ENCODE measurements at regions not wholly inside any gene's neighbourhood (a gene's known extent, or its start where the extent isn't known, plus 50 kb on each side); places are given as distances from the start of the nearest gene placed in this dataset.
A peak's percentile ranks its signal among the peaks of the same experiment; 100 is the strongest.

GRCh38 chr1:102434421-102434820 lies 437.7 kb upstream of the OLFM3 start:
- DNase-seq (ENCODE audit: low read depth in 6 of 9, low spot score in 9 of 9): peak in 4 of 9 donors; percentile 2 to 26 (median 16)
- WGBS: 73% methylated on average over 4 of the region's 4 CpGs
- H3K27me3 ChIP-seq (ENCODE audit: control insufficient read depth in 2 of 2, insufficient read depth in 1 of 2, low read length in 1 of 2): no peaks in the 10 kb centered on the region
- H3K4me3 ChIP-seq (ENCODE audit: low read length in 2 of 2): no peak overlapping the region
- no peaks in the 10 kb centered on the region for H3K9me3 ChIP-seq (ENCODE audit: control insufficient read depth in 2 of 2, insufficient read depth in 1 of 2, low read length in 1 of 2)
- no peak overlapping the region for H3K27ac ChIP-seq (ENCODE audit: low read depth in 1 of 2, low read length in 1 of 2)
- H3K4me1 ChIP-seq (ENCODE audit: control insufficient read depth in 2 of 2, insufficient read depth in 2 of 2, low read length in 2 of 2): no peaks in the 10 kb centered on the region
- no peaks in the 10 kb centered on the region for H3K36me3 ChIP-seq (ENCODE audit: control insufficient read depth in 2 of 2, insufficient read depth in 2 of 2, low read length in 1 of 2)

GRCh38 chr1:102431253-102431652 lies 434.5 kb upstream of the OLFM3 start:
- Histone ChIP-seq H3K9me3 (ENCODE audit: control insufficient read depth in 2 of 2, insufficient read depth in 1 of 2, low read length in 1 of 2) (no peaks in the 10 kb centered on the region), H3K4me3 (ENCODE audit: low read length in 2 of 2) (no peak overlapping the region), H3K27ac (ENCODE audit: low read depth in 1 of 2, low read length in 1 of 2) (no peak overlapping the region), H3K4me1 (ENCODE audit: control insufficient read depth in 2 of 2, insufficient read depth in 2 of 2, low read length in 2 of 2) (no peaks in the 10 kb centered on the region), H3K27me3 (ENCODE audit: control insufficient read depth in 2 of 2, insufficient read depth in 1 of 2, low read length in 1 of 2) (no peaks in the 10 kb centered on the region), H3K36me3 (ENCODE audit: control insufficient read depth in 2 of 2, insufficient read depth in 2 of 2, low read length in 1 of 2) (no peaks in the 10 kb centered on the region)
- WGBS: 93% methylated on average over 1 of the region's 1 CpG
- no peak for DNase-seq (ENCODE audit: low read depth in 6 of 9, low spot score in 9 of 9)

DNA sequence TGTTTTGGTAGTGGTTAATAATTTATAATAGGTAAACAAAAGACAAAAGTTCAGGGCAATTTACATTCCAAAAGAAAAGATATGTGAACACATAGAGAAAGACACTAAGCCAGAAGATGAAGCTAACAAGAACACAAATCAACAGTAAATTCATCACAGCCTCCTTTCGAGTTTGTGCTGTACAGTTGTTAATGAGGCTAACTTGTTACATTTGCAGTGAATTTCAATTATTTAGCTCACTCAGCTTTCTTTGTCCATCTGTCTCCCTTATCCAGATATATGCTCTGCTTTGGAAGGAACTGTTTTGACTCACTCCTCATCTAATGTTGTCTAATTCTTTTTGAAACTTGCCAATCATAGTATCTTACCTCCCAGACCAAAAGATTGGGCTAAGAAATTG lies 423.3 kb upstream of the OLFM3 start:
- Histone ChIP-seq H3K27me3 (ENCODE audit: control insufficient read depth in 2 of 2, insufficient read depth in 1 of 2, low read length in 1 of 2) (no peaks in the 10 kb centered on the region), H3K4me3 (ENCODE audit: low read length in 2 of 2) (no peak overlapping the region), H3K27ac (ENCODE audit: low read depth in 1 of 2, low read length in 1 of 2) (no peak overlapping the region), H3K36me3 (ENCODE audit: control insufficient read depth in 2 of 2, insufficient read depth in 2 of 2, low read length in 1 of 2) (no peaks in the 10 kb centered on the region), H3K4me1 (ENCODE audit: control insufficient read depth in 2 of 2, insufficient read depth in 2 of 2, low read length in 2 of 2) (no peaks in the 10 kb centered on the region), H3K9me3 (ENCODE audit: control insufficient read depth in 2 of 2, insufficient read depth in 1 of 2, low read length in 1 of 2) (no peaks in the 10 kb centered on the region)
- DNase-seq (ENCODE audit: low read depth in 6 of 9, low spot score in 9 of 9): no peak
- WGBS: 89% methylated on average over 1 of the region's 1 CpG

All from thymus (tissue), 11 donors.